ENCODE measurements at regions not wholly inside any gene's neighbourhood (a gene's known extent, or its start where the extent isn't known, plus 50 kb on each side); places are given as distances from the start of the nearest gene placed in this dataset.

DNA sequence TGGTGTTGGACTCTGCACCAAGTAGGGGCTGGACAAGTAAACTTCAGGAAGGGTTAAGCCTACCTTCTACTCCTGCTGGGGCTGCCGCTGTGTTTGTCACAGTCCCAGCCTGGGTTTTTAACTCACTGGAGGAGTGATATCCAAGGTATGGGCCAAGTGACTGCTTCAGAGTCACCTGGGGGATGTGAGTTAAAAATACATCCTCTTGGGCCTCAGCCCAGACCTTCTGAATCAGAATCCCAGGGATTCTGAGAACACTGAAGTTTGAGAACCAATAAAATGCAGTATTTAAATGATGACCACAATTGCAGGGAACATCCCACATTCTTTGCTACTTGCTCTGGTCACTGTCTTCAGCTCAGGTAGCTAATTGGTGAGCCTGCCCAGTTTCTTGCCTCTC, 95.1 kb upstream of the DNAH5 start:
- TF ChIP-seq EP300 (IDR thresholded peaks at IDR 0.05) = no peak
- TF ChIP-seq, protein P1, sequence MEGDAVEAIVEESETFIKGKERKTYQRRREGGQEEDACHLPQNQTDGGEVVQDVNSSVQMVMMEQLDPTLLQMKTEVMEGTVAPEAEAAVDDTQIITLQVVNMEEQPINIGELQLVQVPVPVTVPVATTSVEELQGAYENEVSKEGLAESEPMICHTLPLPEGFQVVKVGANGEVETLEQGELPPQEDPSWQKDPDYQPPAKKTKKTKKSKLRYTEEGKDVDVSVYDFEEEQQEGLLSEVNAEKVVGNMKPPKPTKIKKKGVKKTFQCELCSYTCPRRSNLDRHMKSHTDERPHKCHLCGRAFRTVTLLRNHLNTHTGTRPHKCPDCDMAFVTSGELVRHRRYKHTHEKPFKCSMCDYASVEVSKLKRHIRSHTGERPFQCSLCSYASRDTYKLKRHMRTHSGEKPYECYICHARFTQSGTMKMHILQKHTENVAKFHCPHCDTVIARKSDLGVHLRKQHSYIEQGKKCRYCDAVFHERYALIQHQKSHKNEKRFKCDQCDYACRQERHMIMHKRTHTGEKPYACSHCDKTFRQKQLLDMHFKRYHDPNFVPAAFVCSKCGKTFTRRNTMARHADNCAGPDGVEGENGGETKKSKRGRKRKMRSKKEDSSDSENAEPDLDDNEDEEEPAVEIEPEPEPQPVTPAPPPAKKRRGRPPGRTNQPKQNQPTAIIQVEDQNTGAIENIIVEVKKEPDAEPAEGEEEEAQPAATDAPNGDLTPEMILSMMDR (IDR thresholded peaks at IDR 0.05) = no peak
